Large intestine (tissue), 3 donors: ENCODE measurements at regions not wholly inside any gene's neighbourhood (a gene's known extent, or its start where the extent isn't known, plus 50 kb on each side); places are given as distances from the start of the nearest gene placed in this dataset.

Experiments
- DNase-seq, 2 donors: peaks; one replicate each; pipeline versions ENCODE4 v3.0.0 to v3.0.0-alpha.2; 2013
- H3K27ac ChIP-seq: one replicate; pipeline ENCODE4 v1.5.1; 2013; ENCODE audit warnings: low read length
- H3K27me3 ChIP-seq: 2 replicates; pipeline ENCODE4 v1.6.1; 2013; ENCODE audit warnings: low read length; ENCODE audit not compliant: control insufficient read depth, insufficient read depth
- H3K36me3 ChIP-seq: 2 replicates; pipeline ENCODE4 v1.6.1; 2013; ENCODE audit warnings: low read length; ENCODE audit not compliant: control insufficient read depth, insufficient read depth
- H3K4me1 ChIP-seq: one replicate; pipeline ENCODE4 v1.6.1; 2013; ENCODE audit warnings: low read length; ENCODE audit not compliant: control insufficient read depth, insufficient read depth
- H3K4me3 ChIP-seq: one replicate; pipeline ENCODE4 v1.5.1; 2013; ENCODE audit warnings: low read length
- H3K9me3 ChIP-seq: one replicate; pipeline ENCODE4 v1.6.1; 2013; ENCODE audit warnings: mild to moderate bottlenecking, low read depth, low read length, moderate library complexity; ENCODE audit not compliant: control insufficient read depth
- WGBS: methylation state at CpG from one replicate; pipeline ENCODE4 v1.1.5; 2013; ENCODE audit warnings: low lambda C conversion rate; ENCODE audit not compliant: insufficient coverage; 5-methylcytosine and 5-hydroxymethylcytosine counted together

GRCh38 chr1:118659646-118660045, 328.5 kb downstream of the TBX15 start:
- Histone ChIP-seq H3K36me3 (no peaks in the 10 kb centered on the region), H3K27me3 (no peaks in the 10 kb centered on the region), H3K9me3 (no peaks in the 10 kb centered on the region), H3K27ac (no peak overlapping the region), H3K4me1 (no peaks in the 10 kb centered on the region), H3K4me3 (no peak overlapping the region)
- 57% methylated on average over 1 of the region's 3 CpGs for WGBS
- no peak for DNase-seq

- Histone ChIP-seq H3K9me3 (no peaks in the 10 kb centered on the region), H3K4me3 (no peak overlapping the region), H3K27ac (no peak overlapping the region), H3K4me1 (no peaks in the 10 kb centered on the region), H3K27me3 (no peaks in the 10 kb centered on the region), H3K36me3 (no peaks in the 10 kb centered on the region)
- peak in 1 of 2 donors; percentile 37 for DNase-seq
- WGBS: 6% methylated on average over 3 of the region's 7 CpGs
Observed at GRCh38 chr1:118650107-118650807, 337.9 kb downstream of the TBX15 start.

- no peak overlapping the region for H3K27ac ChIP-seq
- WGBS: no CpG with 5 or more reads among the region's 4 CpGs
Observed at GRCh38 chr1:118649369-118650106, 338.6 kb downstream of the TBX15 start.

GRCh38 chr1:118636004-118636403, 352.1 kb downstream of the TBX15 start:
- Histone ChIP-seq H3K27ac (no peak overlapping the region), H3K9me3 (no peaks in the 10 kb centered on the region), H3K27me3 (no peaks in the 10 kb centered on the region), H3K36me3 (no peaks in the 10 kb centered on the region), H3K4me3 (no peak overlapping the region), H3K4me1 (no peaks in the 10 kb centered on the region)
- no peak for DNase-seq

More at GRCh38 chr1:118649369-118650106, 338.6 kb downstream of the TBX15 start:
- Histone ChIP-seq H3K4me1 (no peaks in the 10 kb centered on the region), H3K36me3 (no peaks in the 10 kb centered on the region), H3K4me3 (no peak overlapping the region), H3K27me3 (no peaks in the 10 kb centered on the region), H3K9me3 (no peaks in the 10 kb centered on the region)
- no peak for DNase-seq

- 90% methylated on average over 2 of the region's 2 CpGs for WGBS
- H3K27ac ChIP-seq: no peak overlapping the region
- no peak overlapping the region for H3K4me3 ChIP-seq
- H3K27me3 ChIP-seq: no peaks in the 10 kb centered on the region
- H3K4me1 ChIP-seq: no peaks in the 10 kb centered on the region
- H3K36me3 ChIP-seq: no peaks in the 10 kb centered on the region
- no peaks in the 10 kb centered on the region for H3K9me3 ChIP-seq
- no peak for DNase-seq
Observed at GRCh38 chr1:118627435-118627834, 360.7 kb downstream of the TBX15 start.

GRCh38 chr1:118621839-118622238, 366.3 kb downstream of the TBX15 start:
- H3K4me3 ChIP-seq: no peak overlapping the region
- no peak overlapping the region for H3K27ac ChIP-seq

GRCh38 chr1:118618618-118619340, 369.4 kb downstream of the TBX15 start:
- H3K9me3 ChIP-seq: no peaks in the 10 kb centered on the region
- H3K4me3 ChIP-seq: no peak overlapping the region
- no peaks in the 10 kb centered on the region for H3K36me3 ChIP-seq
- DNase-seq: no peak
- no CpG with 5 or more reads among the region's 3 CpGs for WGBS
- no peaks in the 10 kb centered on the region for H3K27me3 ChIP-seq
- no peaks in the 10 kb centered on the region for H3K4me1 ChIP-seq
- no peak overlapping the region for H3K27ac ChIP-seq

More at GRCh38 chr1:118621839-118622238, 366.3 kb downstream of the TBX15 start:
- H3K9me3 ChIP-seq: no peaks in the 10 kb centered on the region
- no peaks in the 10 kb centered on the region for H3K36me3 ChIP-seq
- 56% methylated on average over 1 of the region's 1 CpG for WGBS
- DNase-seq: no peak
- no peaks in the 10 kb centered on the region for H3K27me3 ChIP-seq
- no peaks in the 10 kb centered on the region for H3K4me1 ChIP-seq

- Histone ChIP-seq H3K27me3 (no peaks in the 10 kb centered on the region), H3K4me3 (no peak overlapping the region), H3K27ac (no peak overlapping the region), H3K36me3 (no peaks in the 10 kb centered on the region), H3K4me1 (no peaks in the 10 kb centered on the region), H3K9me3 (no peaks in the 10 kb centered on the region)
- DNase-seq: no peak
- WGBS: no CpG with 5 or more reads among the region's 1 CpG
Observed at GRCh38 chr1:118617916-118618315, 370.2 kb downstream of the TBX15 start.

GRCh38 chr1:118615066-118615465, 373.1 kb downstream of the TBX15 start:
- no peaks in the 10 kb centered on the region for H3K9me3 ChIP-seq
- H3K27ac ChIP-seq: no peak overlapping the region
- WGBS: 80% methylated on average over 1 of the region's 2 CpGs
- no peaks in the 10 kb centered on the region for H3K27me3 ChIP-seq
- no peak for DNase-seq
- H3K4me3 ChIP-seq: no peak overlapping the region
- H3K36me3 ChIP-seq: no peaks in the 10 kb centered on the region
- H3K4me1 ChIP-seq: no peaks in the 10 kb centered on the region

GRCh38 chr1:118589238-118589846, 398.8 kb downstream of the TBX15 start:
- Histone ChIP-seq H3K27ac (no peak overlapping the region), H3K9me3 (no peaks in the 10 kb centered on the region), H3K4me1 (no peaks in the 10 kb centered on the region), H3K27me3 (no peaks in the 10 kb centered on the region), H3K36me3 (no peaks in the 10 kb centered on the region), H3K4me3 (no peak overlapping the region)
- 40% methylated on average over 1 of the region's 5 CpGs for WGBS
- no peak for DNase-seq
